Skeletal muscle tissue (tissue), 3 donors: ENCODE measurements at regions not wholly inside any gene's neighbourhood (a gene's known extent, or its start where the extent isn't known, plus 50 kb on each side); places are given as distances from the start of the nearest gene placed in this dataset.

Source experiments
- H3K27ac ChIP-seq: one replicate; pipeline ENCODE4 v1.7.0; 2013; ENCODE audit warnings: mild to moderate bottlenecking, low read depth, low read length, inconsistent platforms
- H3K27me3 ChIP-seq, 3 donors: one replicate each; pipeline ENCODE4 v1.7.0; 2013; ENCODE audit warnings: low read length in 3 of 3; ENCODE audit not compliant: control insufficient read depth in 3 of 3, insufficient read depth in 3 of 3
- H3K36me3 ChIP-seq, 3 donors: one replicate each; pipeline ENCODE4 v1.7.0; 2013; ENCODE audit warnings: low read length in 3 of 3; ENCODE audit not compliant: control insufficient read depth in 3 of 3, insufficient read depth in 3 of 3
- H3K4me1 ChIP-seq, 3 donors: one replicate each; pipeline ENCODE4 v1.7.0; 2013; ENCODE audit warnings: low read length in 3 of 3, mild to moderate bottlenecking in 3 of 3; ENCODE audit not compliant: control insufficient read depth in 3 of 3, insufficient read depth in 3 of 3
- H3K4me3 ChIP-seq, 3 donors: one replicate each; pipeline ENCODE4 v1.7.0; 2013; ENCODE audit warnings: low read length in 3 of 3
- H3K9ac ChIP-seq, 3 donors: one replicate each; pipeline ENCODE4 v1.7.0; 2013; ENCODE audit warnings: low read length in 3 of 3, mild to moderate bottlenecking in 3 of 3, moderate library complexity in 2 of 3, low read depth in 1 of 3
- H3K9me3 ChIP-seq, 3 donors: one replicate each; pipeline ENCODE4 v1.7.0; 2013; ENCODE audit warnings: low read length in 3 of 3; ENCODE audit not compliant: control insufficient read depth in 3 of 3
- donor health status: Osteomylitis.

DNA sequence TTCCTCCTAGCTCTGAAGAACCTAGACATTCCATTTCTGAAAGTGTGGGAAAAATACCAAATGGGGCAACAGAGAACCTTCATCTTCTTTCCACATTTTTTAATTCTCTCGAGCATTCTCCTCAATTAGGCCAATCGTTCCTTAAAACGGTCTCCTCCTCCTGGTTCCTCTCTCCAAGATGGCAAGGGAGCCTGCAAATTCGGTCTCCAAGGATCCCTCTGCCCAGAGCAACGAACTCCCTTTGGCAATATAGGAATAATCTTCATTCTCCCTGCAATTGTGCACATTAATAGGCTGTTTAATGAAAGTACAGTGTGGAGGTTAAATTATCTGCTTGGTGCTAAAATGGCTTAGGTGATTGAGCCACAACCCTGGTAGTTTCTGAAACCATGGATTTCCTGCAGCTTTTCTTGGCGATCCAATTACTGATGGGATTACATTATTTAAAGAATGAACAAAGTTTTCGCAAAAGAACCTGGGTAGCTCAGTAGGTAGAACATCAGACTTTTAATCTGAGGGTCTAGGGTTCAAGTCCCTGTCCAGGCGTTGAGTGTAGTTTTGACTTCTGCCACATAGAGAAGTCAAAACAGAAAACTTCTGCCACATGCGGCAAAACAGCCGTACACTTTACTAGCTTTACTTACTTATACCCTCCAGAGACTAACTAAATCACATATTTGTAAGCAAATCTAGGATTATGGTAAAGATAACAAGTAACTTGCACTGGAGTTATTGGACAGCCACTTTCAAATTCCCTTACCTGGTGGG, 102.9 kb upstream of the ZNF184 start:
- Histone ChIP-seq H3K9me3 (peaks cover 0 to 2% (median 0%) of the 10 kb centered on the region in 3 donors), H3K4me3 (no peak overlapping the region), H3K9ac (no peak overlapping the region), H3K4me1 (no peaks in the 10 kb centered on the region), H3K27ac (no peak overlapping the region), H3K36me3 (no peaks in the 10 kb centered on the region), H3K27me3 (peaks cover 0 to 5% (median 2%) of the 10 kb centered on the region in 3 donors)

DNA sequence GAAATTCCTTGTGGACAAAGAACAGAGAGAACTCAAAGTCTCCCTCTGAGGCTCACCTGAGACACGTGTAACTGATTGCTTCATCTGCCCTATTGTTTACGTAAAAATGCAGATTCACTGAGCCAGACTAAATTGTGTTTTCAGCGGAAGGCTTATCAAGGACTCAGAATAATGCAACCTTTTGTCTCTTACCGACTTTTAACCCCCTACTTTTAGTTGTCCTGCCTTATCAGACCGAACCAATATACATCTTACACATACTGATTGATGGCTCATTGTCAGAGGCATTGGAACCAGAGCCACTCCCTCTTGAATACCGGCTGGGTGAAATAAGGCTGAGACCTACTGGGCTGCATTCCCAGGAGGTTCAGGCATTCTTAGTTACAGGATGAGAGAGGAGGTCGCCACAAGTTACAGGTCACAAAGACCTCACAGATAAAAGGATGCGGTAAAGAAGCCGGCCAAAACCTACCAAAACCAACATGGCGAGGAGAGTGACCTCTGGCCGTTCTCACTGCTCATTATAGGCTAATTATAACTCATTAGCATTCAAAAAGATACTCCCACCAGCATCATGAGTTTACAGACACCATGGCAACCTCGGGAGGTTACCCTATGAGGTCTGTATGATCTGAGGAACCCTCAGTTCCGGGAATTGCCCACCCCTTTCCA, 95.5 kb upstream of the ZNF184 start:
- peaks cover 20 to 35% (median 24%) of the 10 kb centered on the region in 3 donors for H3K27me3 ChIP-seq
- no peaks in the 10 kb centered on the region for H3K4me1 ChIP-seq
- H3K36me3 ChIP-seq, result no peaks in the 10 kb centered on the region
- no peak overlapping the region for H3K9ac ChIP-seq
- H3K4me3 ChIP-seq, result no peak overlapping the region
- H3K9me3 ChIP-seq, result no peaks in the 10 kb centered on the region
- H3K27ac ChIP-seq, result no peak overlapping the region

DNA sequence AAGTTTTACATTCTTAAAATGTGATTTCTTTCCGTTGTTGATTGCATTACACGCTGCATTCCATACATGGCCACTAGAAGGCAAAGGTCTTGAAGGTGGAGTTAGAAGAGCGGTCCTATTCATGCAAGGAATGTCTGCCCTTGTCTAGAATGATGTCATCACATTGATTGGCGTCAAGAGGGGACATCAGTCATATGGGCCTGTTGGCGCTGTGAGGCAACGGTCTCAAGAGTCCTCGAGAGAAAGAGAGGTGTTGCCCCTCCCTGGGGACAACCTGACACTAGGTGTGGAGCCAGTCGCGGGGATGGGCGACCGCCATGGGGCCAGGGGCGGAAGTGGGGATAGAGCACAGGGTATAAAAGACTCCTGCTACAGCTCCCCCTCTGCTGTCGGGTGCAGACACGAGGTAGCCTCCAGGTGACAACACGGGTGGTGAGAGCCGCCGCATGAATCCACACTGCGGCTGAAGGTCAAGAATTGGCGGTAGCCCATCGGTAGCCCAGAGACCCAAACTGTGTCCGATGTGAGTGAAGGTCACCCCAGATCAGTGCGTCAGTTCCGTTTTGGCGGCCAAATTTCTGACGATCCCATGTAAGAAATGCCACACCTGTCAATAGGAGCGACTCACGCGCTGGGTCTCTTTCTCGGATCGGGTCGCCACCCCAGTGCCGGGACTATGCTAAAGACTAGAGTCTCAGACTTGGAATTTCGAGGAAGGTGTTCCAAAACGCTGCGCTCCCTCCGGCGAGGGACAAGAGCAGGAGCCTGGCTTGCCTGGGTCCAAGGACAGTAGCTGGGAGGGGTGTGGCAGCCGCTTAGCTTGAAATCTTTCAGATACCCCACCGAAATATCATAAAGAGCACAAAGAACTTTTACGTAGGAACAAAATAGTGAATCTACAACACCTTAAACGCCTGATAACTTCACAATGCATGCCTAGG, 93.2 kb upstream of the ZNF184 start:
- H3K27ac ChIP-seq, result no peak overlapping the region
- H3K36me3 ChIP-seq, result no peaks in the 10 kb centered on the region
- no peak overlapping the region for H3K9ac ChIP-seq
- no peaks in the 10 kb centered on the region for H3K4me1 ChIP-seq
- peaks cover 28 to 56% (median 34%) of the 10 kb centered on the region in 3 donors for H3K27me3 ChIP-seq
- no peak overlapping the region for H3K4me3 ChIP-seq
- no peaks in the 10 kb centered on the region for H3K9me3 ChIP-seq

DNA sequence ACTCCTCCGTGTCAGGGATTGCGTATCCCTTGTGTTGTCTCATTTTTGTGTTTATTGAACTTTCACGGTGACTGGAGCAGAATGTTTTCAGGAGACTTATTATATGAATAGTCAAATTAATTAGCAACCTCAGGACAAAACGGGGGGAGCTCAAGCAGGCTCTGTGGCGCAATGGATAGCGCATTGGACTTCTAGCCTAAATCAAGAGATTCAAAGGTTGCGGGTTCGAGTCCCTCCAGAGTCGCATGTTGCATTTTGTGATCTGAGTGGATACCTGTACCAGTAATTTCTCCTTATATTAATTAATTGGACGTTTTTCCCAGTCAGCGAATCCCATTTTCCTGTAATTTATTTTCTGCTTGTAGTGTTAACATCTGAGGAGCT, 89.1 kb upstream of the ZNF184 start:
- H3K27me3 ChIP-seq, result peaks cover 43 to 80% (median 58%) of the 10 kb centered on the region in 3 donors
- H3K4me1 ChIP-seq, result no peaks in the 10 kb centered on the region
- no peaks in the 10 kb centered on the region for H3K9me3 ChIP-seq
- no peaks in the 10 kb centered on the region for H3K36me3 ChIP-seq
- H3K9ac ChIP-seq, result no peak overlapping the region
- H3K4me3 ChIP-seq, result no peak overlapping the region
- no peak overlapping the region for H3K27ac ChIP-seq

DNA sequence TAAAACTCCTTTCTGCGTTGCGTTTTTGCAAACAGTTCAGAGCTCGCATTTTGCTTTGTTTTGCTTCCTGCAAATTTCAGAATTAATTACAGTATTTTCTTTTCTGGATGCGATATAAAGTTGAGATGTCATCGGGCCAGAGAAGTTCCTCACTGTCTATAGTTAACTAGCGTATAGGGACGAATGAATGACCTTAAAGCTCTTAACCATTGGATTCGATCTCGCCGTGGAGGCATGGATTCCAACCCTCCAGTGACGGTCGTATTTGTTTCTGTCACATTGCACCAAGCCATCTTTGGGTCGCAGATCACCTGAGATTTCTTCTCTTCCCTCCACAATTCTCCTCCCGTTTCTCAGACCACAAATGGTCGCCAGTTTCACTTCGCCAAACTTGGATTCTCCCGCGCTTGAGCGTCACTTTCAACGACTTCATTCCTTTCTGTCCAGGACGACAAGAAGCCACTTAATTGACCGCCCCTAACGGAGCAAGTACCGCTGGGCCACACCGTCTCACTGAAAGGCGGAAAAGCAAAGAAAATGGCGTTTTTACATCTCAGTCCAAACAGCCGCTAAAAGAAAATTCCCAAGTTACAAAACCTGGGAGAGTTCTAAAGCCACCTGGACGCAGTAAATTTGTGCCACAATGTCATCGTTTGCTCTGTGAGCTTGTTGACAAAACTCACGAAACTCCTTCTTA, 85.3 kb upstream of the ZNF184 start:
- Histone ChIP-seq H3K27ac (no peak overlapping the region), H3K4me3 (no peak overlapping the region), H3K27me3 (peaks cover 41 to 81% (median 44%) of the 10 kb centered on the region in 3 donors), H3K9ac (no peak overlapping the region), H3K9me3 (peaks cover 0 to 2% (median 0%) of the 10 kb centered on the region in 3 donors), H3K36me3 (no peaks in the 10 kb centered on the region), H3K4me1 (no peaks in the 10 kb centered on the region)

DNA sequence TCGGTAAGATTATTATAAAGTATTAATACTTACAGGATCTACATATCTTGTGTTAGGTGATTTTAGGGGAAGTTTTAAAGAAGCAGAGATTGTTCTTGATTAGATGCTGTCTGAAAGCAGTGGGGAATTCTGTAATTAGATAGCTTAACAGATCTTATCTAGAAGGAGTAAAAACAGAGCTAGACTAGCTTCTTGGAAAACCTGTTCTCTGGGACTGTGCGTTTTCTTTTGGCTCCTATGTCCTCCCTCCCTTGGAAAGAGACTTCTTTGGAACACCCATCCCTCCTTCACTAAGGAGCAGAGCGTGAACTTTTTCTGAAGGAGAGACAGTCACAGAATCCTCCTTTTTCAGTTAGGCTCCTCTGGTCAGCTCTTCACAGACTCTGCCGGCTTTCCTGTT, 83.5 kb upstream of the ZNF184 start:
- peaks cover 37 to 64% (median 46%) of the 10 kb centered on the region in 3 donors for H3K27me3 ChIP-seq
- no peaks in the 10 kb centered on the region for H3K36me3 ChIP-seq
- no peak overlapping the region for H3K27ac ChIP-seq
- no peaks in the 10 kb centered on the region for H3K4me1 ChIP-seq
- H3K9me3 ChIP-seq, result peaks cover 0 to 2% (median 0%) of the 10 kb centered on the region in 3 donors
- H3K4me3 ChIP-seq, result no peak overlapping the region
- no peak overlapping the region for H3K9ac ChIP-seq

DNA sequence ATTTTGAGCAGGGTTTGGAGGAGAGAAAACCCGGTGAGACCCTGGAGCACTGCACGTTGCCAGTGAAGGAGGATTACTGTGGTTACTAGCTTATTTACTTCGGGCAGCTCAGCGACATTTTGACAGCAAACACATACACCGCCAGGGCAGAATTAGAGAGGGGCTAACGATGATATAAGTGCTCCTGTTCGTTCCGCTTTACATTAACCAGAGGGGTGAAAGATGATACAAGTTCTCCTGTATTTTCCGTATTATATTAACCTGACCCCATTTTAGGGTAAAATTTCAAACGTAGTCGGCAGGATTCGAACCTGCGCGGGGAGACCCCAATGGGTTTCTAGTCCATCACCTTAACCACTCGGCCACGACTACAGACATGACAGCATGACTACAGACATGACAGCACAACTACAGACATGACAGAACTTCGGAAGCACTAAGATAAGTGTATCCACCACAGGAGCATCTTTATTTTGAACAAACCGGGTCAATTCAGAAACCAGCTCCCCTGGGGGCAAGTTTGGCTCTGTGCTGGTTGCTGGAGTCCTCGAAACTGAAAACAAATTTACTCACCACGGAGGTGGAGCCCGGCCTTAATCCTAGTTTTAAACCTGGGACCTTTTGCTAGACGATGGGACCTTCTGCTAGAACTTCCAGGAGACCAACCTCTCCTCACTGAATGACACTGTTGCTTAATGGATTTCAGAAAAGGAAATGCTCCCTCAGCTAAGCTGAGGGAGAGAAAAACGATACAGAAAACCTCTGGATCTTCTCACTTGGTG, 80.4 kb upstream of the ZNF184 start:
- no peak overlapping the region for H3K27ac ChIP-seq
- peaks cover 28 to 55% (median 34%) of the 10 kb centered on the region in 3 donors for H3K27me3 ChIP-seq
- peaks cover 0 to 2% (median 0%) of the 10 kb centered on the region in 3 donors for H3K9me3 ChIP-seq
- no peaks in the 10 kb centered on the region for H3K4me1 ChIP-seq
- no peaks in the 10 kb centered on the region for H3K36me3 ChIP-seq
- no peak overlapping the region for H3K4me3 ChIP-seq
- H3K9ac ChIP-seq, result no peak overlapping the region

DNA sequence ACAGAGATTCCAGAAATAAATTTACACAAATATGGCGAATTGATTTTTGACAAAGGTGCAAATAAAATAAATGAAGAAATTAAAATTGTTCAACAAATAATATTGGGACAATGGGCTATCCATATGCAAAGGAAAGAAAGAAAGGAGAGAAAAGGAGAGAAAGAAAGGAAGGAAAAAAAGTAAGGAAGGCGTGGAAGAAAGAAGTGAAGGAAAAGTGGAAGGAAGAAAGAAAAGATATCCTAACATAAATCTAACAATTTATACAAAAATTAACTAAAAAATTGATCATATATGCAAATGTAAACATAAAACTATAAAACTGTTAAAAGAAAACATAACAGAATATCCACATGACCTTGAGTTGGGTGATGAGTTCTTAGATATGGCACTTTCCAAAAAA, 78.7 kb upstream of the ZNF184 start:
- no peak overlapping the region for H3K9ac ChIP-seq
- no peak overlapping the region for H3K27ac ChIP-seq
- no peaks in the 10 kb centered on the region for H3K4me1 ChIP-seq
- H3K4me3 ChIP-seq, result no peak overlapping the region
- H3K9me3 ChIP-seq, result peaks cover 0 to 9% (median 2%) of the 10 kb centered on the region in 3 donors
- no peaks in the 10 kb centered on the region for H3K36me3 ChIP-seq
- H3K27me3 ChIP-seq, result peaks cover 29 to 54% (median 37%) of the 10 kb centered on the region in 3 donors

DNA sequence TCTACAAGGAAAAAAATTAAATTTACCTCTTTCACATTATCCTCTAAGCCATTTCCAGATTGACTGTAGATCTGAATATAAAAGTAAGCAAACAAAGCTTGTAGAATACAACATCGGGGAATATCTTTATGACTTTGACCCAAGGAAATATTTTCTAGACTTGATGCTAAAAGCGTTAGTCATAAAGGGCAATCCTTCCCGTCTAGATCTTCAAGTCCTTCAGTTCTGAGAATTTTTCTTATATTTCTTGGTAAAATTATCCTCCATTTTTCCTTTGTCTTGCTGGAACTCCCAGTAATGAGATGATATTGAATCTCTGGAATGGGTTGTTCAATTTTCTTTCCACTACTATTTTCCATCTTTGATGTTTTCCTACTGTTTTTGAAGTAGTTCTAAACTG, 77.8 kb upstream of the ZNF184 start:
- peaks cover 0 to 10% (median 2%) of the 10 kb centered on the region in 3 donors for H3K9me3 ChIP-seq
- no peak overlapping the region for H3K9ac ChIP-seq
- no peak overlapping the region for H3K27ac ChIP-seq
- no peaks in the 10 kb centered on the region for H3K4me1 ChIP-seq
- H3K36me3 ChIP-seq, result no peaks in the 10 kb centered on the region
- H3K4me3 ChIP-seq, result no peak overlapping the region
- peaks cover 30 to 54% (median 45%) of the 10 kb centered on the region in 3 donors for H3K27me3 ChIP-seq
